ENCODE measurements at regions not wholly inside any gene's neighbourhood (a gene's known extent, or its start where the extent isn't known, plus 50 kb on each side); places are given as distances from the start of the nearest gene placed in this dataset.
A peak's percentile ranks its signal among the peaks of the same experiment; 100 is the strongest.

DNA sequence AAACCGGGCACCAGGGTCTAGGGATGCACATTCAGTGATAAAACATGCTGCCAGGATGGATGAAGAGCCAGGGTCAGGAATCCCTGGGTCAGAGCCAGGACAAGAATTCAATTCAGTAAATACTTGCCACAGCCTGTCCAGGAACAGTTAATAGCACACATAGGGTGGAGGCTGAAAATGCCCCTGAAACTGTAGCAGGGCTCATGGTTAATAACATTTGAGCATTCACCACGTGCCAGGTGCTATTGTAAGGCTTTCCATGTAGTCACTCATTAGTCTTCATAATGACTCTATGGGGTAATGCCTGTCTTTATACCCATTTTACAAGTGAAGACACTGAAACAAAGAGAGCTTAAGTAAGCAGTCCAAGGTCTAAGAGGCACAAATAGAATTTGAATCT, 296.3 kb downstream of the LRFN2 start:
- TF ChIP-seq, protein P1, sequence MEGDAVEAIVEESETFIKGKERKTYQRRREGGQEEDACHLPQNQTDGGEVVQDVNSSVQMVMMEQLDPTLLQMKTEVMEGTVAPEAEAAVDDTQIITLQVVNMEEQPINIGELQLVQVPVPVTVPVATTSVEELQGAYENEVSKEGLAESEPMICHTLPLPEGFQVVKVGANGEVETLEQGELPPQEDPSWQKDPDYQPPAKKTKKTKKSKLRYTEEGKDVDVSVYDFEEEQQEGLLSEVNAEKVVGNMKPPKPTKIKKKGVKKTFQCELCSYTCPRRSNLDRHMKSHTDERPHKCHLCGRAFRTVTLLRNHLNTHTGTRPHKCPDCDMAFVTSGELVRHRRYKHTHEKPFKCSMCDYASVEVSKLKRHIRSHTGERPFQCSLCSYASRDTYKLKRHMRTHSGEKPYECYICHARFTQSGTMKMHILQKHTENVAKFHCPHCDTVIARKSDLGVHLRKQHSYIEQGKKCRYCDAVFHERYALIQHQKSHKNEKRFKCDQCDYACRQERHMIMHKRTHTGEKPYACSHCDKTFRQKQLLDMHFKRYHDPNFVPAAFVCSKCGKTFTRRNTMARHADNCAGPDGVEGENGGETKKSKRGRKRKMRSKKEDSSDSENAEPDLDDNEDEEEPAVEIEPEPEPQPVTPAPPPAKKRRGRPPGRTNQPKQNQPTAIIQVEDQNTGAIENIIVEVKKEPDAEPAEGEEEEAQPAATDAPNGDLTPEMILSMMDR (conservative IDR thresholded peaks at IDR 0.05; ENCODE audit: low read depth, low read length) = no peak
- no peak for TF ChIP-seq EZH2 (IDR thresholded peaks at IDR 0.05; ENCODE audit: borderline replicate concordance, low read depth, low read length, poor library complexity, severe bottlenecking)
- DNase-seq (ENCODE audit: low spot score) = no peak
- Histone ChIP-seq H3K4me3 (ENCODE audit: low read depth, low read length, poor library complexity, severe bottlenecking) (no peak overlapping the region), H3K9me3 (ENCODE audit: low read depth, low read length, poor library complexity, severe bottlenecking) (no peaks in the 10 kb centered on the region), H3K36me3 (ENCODE audit: insufficient read depth, low read length, poor library complexity, severe bottlenecking) (no peaks in the 10 kb centered on the region), H3K4me1 (ENCODE audit: insufficient read depth, low read length, poor library complexity, severe bottlenecking) (peaks cover 15% of the 10 kb centered on the region), H3K27ac (ENCODE audit: low read depth, low read length, poor library complexity, severe bottlenecking) (no peak overlapping the region), H3K27me3 (replicated peaks; ENCODE audit: insufficient read depth, low read depth, low read length, poor library complexity) (peaks cover 14% of the 10 kb centered on the region)
- ChIA-PET POLR2A (ENCODE audit: low non-redundant PET) (no interaction called here), CTCF (no interaction called here)
- no TSS peak for BruUV-seq (replicated peaks)
- intact Hi-C loops (cut with micrococcal nuclease; ENCODE audit: unreplicated experiment) = no loop called here

DNA sequence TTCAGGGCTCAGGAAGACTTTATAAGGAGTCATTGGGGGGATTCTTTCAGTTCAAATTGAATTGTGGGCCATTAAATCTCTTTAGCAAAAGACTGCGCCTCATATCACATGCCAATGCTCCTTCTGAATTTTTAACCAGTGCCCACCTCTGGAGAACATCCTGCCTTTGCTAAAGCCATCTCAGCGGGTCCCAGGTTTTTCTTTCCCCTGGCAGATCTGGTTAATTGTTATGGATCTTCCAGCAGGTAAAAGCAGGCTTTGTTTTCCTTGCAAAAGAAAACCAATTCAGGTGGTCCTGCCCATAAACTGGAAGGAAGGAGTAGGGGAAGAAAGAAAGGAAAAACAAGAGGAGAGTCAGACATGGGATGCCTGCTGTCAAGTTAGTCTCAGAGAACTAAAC, 298.2 kb downstream of the LRFN2 start:
- H3K4me3 ChIP-seq (ENCODE audit: low read depth, low read length, poor library complexity, severe bottlenecking) = no peak overlapping the region

DNA sequence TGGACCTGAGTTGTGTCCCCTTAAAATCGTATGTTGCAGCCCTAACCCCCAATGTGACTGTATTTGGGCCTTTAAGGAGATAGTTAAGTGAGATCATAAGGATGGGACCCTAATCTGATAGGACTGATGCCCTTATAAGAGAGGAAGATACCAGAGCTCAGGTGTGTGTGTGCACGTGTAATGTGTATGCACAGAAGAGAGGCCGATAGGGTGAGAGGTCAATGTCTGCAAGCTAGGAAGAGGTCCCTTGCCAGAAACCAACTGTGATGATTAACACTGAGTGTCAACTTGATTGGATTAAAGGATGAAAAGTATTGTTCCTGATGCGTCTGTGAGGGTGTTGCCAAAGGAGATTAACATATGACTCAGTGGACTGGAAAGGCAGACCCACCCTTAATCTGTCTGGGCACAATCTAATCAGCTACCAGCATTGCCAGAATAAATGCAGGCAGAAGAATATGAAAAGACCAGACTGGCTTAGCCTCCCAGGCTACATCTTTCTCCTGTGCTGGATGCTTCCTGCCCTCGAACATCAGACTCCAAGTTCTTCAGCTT, 299.8 kb downstream of the LRFN2 start:
- H3K4me1 ChIP-seq (ENCODE audit: insufficient read depth, low read length, poor library complexity, severe bottlenecking) = peaks cover 18% of the 10 kb centered on the region
- no peak overlapping the region for H3K4me3 ChIP-seq (ENCODE audit: low read depth, low read length, poor library complexity, severe bottlenecking)
- no peaks in the 10 kb centered on the region for H3K9me3 ChIP-seq (ENCODE audit: low read depth, low read length, poor library complexity, severe bottlenecking)
- no peak for TF ChIP-seq EZH2 (IDR thresholded peaks at IDR 0.05; ENCODE audit: borderline replicate concordance, low read depth, low read length, poor library complexity, severe bottlenecking)
- TF ChIP-seq, protein P1 (conservative IDR thresholded peaks at IDR 0.05; ENCODE audit: low read depth, low read length) = no peak
- H3K27me3 ChIP-seq (replicated peaks; ENCODE audit: insufficient read depth, low read depth, low read length, poor library complexity) = peaks cover 27% of the 10 kb centered on the region
- ChIA-PET POLR2A (ENCODE audit: low non-redundant PET) (no interaction called here), CTCF (no interaction called here)
- BruUV-seq (replicated peaks) = no TSS peak
- H3K27ac ChIP-seq (ENCODE audit: low read depth, low read length, poor library complexity, severe bottlenecking) = no peak overlapping the region
- no peaks in the 10 kb centered on the region for H3K36me3 ChIP-seq (ENCODE audit: insufficient read depth, low read length, poor library complexity, severe bottlenecking)
- peak; percentile 68 for DNase-seq (ENCODE audit: low spot score)
- intact Hi-C loops (cut with micrococcal nuclease; ENCODE audit: unreplicated experiment) = no loop called here

More for the DNA sequence above, 298.2 kb downstream of the LRFN2 start:
- POLR2A ChIA-PET (ENCODE audit: low non-redundant PET) = no interaction called here
- TF ChIP-seq, protein P1 (conservative IDR thresholded peaks at IDR 0.05; ENCODE audit: low read depth, low read length) = no peak
- TF ChIP-seq EZH2 (IDR thresholded peaks at IDR 0.05; ENCODE audit: borderline replicate concordance, low read depth, low read length, poor library complexity, severe bottlenecking) = no peak
- Histone ChIP-seq H3K9me3 (ENCODE audit: low read depth, low read length, poor library complexity, severe bottlenecking) (no peaks in the 10 kb centered on the region), H3K27ac (ENCODE audit: low read depth, low read length, poor library complexity, severe bottlenecking) (no peak overlapping the region), H3K4me1 (ENCODE audit: insufficient read depth, low read length, poor library complexity, severe bottlenecking) (peaks cover 18% of the 10 kb centered on the region), H3K27me3 (replicated peaks; ENCODE audit: insufficient read depth, low read depth, low read length, poor library complexity) (peaks cover 20% of the 10 kb centered on the region), H3K36me3 (ENCODE audit: insufficient read depth, low read length, poor library complexity, severe bottlenecking) (no peaks in the 10 kb centered on the region)
- no TSS peak for BruUV-seq (replicated peaks)
- CTCF ChIA-PET = no interaction called here
- intact Hi-C loops (cut with micrococcal nuclease; ENCODE audit: unreplicated experiment) = no loop called here
- no peak for DNase-seq (ENCODE audit: low spot score)

Data from A673 (cell line).